ENCODE measurements at regions not wholly inside any gene's neighbourhood (a gene's known extent, or its start where the extent isn't known, plus 50 kb on each side); places are given as distances from the start of the nearest gene placed in this dataset.

- TF ChIP-seq CTCF (conservative IDR thresholded peaks at IDR 0.05 in 1 of 2, IDR thresholded peaks at IDR 0.05 in 1 of 2; ENCODE audit: low read depth in 1 of 2, low read length in 2 of 2) = no peak
- no peak for TF ChIP-seq EZH2 (IDR thresholded peaks at IDR 0.05; ENCODE audit: low read length, missing control alignments)
Measured at GRCh38 chr6:119661078-119661477, 311.5 kb upstream of the MAN1A1 start.
